Parathyroid adenoma (tissue), 2 donors: ENCODE measurements at regions not wholly inside any gene's neighbourhood (a gene's known extent, or its start where the extent isn't known, plus 50 kb on each side); places are given as distances from the start of the nearest gene placed in this dataset.

Experiments
- H2AFZ ChIP-seq: fragments of 300-600 bp; sonication (generic); one replicate; pipeline ENCODE4 v1.7.0; 2017; ENCODE audit warnings: antibody characterized with exemption, mild to moderate bottlenecking
- H3K27ac ChIP-seq: fragments of 300-600 bp; sonication (generic); one replicate; pipeline ENCODE4 v1.7.0; 2017
- H3K27me3 ChIP-seq: fragments of 300-600 bp; sonication (generic); one replicate; pipeline ENCODE4 v1.7.0; 2017; ENCODE audit warnings: low read length; ENCODE audit not compliant: control insufficient read depth, insufficient read depth
- H3K36me3 ChIP-seq: fragments of 300-600 bp; sonication (generic); one replicate; pipeline ENCODE4 v1.7.0; 2017; ENCODE audit warnings: low read length; ENCODE audit not compliant: control insufficient read depth, insufficient read depth
- H3K4me1 ChIP-seq: fragments of 300-600 bp; sonication (generic); one replicate; pipeline ENCODE4 v1.7.0; 2017; ENCODE audit warnings: control low read depth
- H3K4me2 ChIP-seq: fragments of 300-600 bp; sonication (generic); one replicate; pipeline ENCODE4 v1.7.0; 2017; ENCODE audit warnings: low read length
- H3K4me3 ChIP-seq: fragments of 300-600 bp; sonication (generic); one replicate; pipeline ENCODE4 v1.7.0; 2017; ENCODE audit warnings: low read depth, low read length
- H3K79me2 ChIP-seq: fragments of 300-600 bp; sonication (generic); one replicate; pipeline ENCODE4 v1.7.0; 2017; ENCODE audit warnings: control low read depth
- H3K9ac ChIP-seq: fragments of 300-600 bp; sonication (generic); one replicate; pipeline ENCODE4 v1.7.0; 2017; ENCODE audit warnings: mild to moderate bottlenecking
- H3K9me3 ChIP-seq: fragments of 300-600 bp; sonication (generic); one replicate; pipeline ENCODE4 v1.7.0; 2017; ENCODE audit warnings: low read length; ENCODE audit not compliant: control insufficient read depth
- CTCF ChIP-seq: fragments of 300-600 bp; sonication (generic); IDR thresholded peaks from one replicate; pipeline ENCODE4 v1.7.0; 2017; ENCODE audit warnings: antibody characterized with exemption, mild to moderate bottlenecking
- donor health status: primary hyperparathyroidism.

DNA sequence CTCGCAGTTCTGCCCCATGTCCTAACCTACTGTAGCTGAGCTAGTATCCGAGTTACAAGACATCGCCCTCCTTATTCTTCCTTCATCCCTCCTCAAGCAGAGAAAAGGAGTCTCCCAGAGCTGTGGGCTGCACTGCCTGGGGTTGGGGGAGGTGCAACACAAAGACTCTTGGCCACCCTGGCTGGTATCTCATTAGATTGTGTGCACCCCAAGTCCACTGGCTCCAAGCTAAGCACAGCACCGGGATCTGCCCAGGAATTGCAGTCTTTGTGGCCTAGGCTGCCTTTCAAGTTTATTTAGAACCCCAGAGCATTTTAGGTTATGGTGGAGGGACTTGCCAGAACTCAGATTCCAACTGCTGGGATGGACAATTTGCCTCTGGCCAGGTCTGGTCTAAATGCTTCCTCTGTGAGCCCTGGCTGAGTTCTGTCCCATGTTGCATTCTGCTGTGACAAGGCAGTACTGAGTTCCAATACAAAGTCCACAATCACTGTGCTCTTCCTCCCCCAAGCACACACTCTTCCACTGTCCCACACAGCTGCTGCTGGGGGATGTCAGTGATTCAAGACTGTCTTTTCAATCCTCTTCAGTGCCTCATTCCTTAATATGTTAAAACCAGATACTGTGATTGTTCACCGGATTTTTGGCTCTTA is 169.6 kb upstream of the CLEC14A start:
- H3K27ac ChIP-seq, result no peak overlapping the region
- no peak overlapping the region for H2AFZ ChIP-seq
- H3K4me3 ChIP-seq, result no peak overlapping the region
- H3K4me2 ChIP-seq, result no peak overlapping the region
- no peaks in the 10 kb centered on the region for H3K9me3 ChIP-seq
- H3K27me3 ChIP-seq, result no peaks in the 10 kb centered on the region
- no peaks in the 10 kb centered on the region for H3K79me2 ChIP-seq
- H3K9ac ChIP-seq, result no peak overlapping the region
- TF ChIP-seq CTCF, result no peak
- no peaks in the 10 kb centered on the region for H3K36me3 ChIP-seq
- no peaks in the 10 kb centered on the region for H3K4me1 ChIP-seq

GRCh38 chr14:38420048-38420447 is 164.2 kb upstream of the CLEC14A start:
- no peak overlapping the region for H3K4me3 ChIP-seq
- no peak overlapping the region for H3K4me2 ChIP-seq
- H3K9me3 ChIP-seq, result no peaks in the 10 kb centered on the region
- no peak overlapping the region for H3K27ac ChIP-seq
- H3K36me3 ChIP-seq, result no peaks in the 10 kb centered on the region
- TF ChIP-seq CTCF, result no peak
- no peaks in the 10 kb centered on the region for H3K79me2 ChIP-seq
- H2AFZ ChIP-seq, result no peak overlapping the region
- no peaks in the 10 kb centered on the region for H3K4me1 ChIP-seq
- no peaks in the 10 kb centered on the region for H3K27me3 ChIP-seq
- no peak overlapping the region for H3K9ac ChIP-seq

DNA sequence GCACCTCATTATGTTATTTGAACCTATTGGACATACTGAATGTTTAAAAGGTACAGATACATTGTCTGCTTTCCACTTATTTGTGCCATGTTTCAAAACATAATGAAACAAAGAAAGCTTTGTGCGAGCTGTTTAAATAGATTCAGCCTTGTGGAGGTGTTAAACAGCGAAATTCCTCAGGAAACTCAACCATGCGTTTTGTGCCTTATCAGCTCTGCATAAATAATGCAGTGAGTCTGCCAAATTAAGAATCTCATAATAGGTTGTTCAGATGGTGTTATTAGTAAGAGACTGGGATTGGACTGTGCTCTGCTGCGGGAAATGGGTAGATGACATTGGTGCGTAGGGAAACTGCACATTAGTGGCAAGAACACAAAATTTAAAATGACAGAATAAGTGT is 163.7 kb upstream of the CLEC14A start:
- Histone ChIP-seq H3K79me2 (no peaks in the 10 kb centered on the region), H3K4me3 (no peak overlapping the region), H3K9ac (no peak overlapping the region), H3K4me2 (no peak overlapping the region), H3K36me3 (no peaks in the 10 kb centered on the region), H3K27me3 (no peaks in the 10 kb centered on the region), H2AFZ (no peak overlapping the region), H3K9me3 (no peaks in the 10 kb centered on the region), H3K4me1 (no peaks in the 10 kb centered on the region), H3K27ac (no peak overlapping the region)
- no peak for TF ChIP-seq CTCF

DNA sequence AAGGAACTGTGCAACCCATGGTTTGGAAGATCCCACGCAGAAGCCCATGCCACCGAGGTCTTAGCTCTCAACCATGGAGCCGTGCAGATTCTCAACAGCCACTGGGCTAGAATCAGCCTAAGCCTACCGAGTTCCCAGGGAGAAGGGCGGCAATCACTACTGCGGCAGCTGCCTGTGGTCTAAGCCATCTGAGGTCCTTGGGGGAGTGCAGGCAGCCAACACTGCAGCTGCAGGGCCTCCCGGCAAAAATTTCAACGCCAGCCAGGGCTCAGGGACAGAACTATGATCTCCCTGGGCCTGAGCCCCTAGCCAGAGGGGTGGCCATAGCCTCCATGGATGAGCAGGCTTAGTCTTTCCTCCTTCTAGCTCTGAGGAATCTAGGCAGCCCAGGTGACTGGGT is 156.8 kb upstream of the CLEC14A start:
- Histone ChIP-seq H3K27me3 (no peaks in the 10 kb centered on the region), H2AFZ (no peak overlapping the region), H3K9ac (no peak overlapping the region), H3K4me1 (no peaks in the 10 kb centered on the region), H3K36me3 (no peaks in the 10 kb centered on the region), H3K27ac (no peak overlapping the region), H3K9me3 (no peaks in the 10 kb centered on the region), H3K79me2 (no peaks in the 10 kb centered on the region), H3K4me2 (no peak overlapping the region), H3K4me3 (no peak overlapping the region)
- no peak for TF ChIP-seq CTCF

- TF ChIP-seq CTCF, result no peak
- no peak overlapping the region for H3K9ac ChIP-seq
These were observed 154.5 kb upstream of the CLEC14A start for GRCh38 chr14:38410442-38410841.

More at GRCh38 chr14:38410442-38410841, 154.5 kb upstream of the CLEC14A start:
- Histone ChIP-seq H3K79me2 (no peaks in the 10 kb centered on the region), H3K27me3 (no peaks in the 10 kb centered on the region), H3K4me2 (no peak overlapping the region), H3K4me1 (no peaks in the 10 kb centered on the region), H3K4me3 (no peak overlapping the region), H2AFZ (no peak overlapping the region), H3K9me3 (no peaks in the 10 kb centered on the region), H3K36me3 (no peaks in the 10 kb centered on the region), H3K27ac (no peak overlapping the region)
